ENCODE measurements at regions not wholly inside any gene's neighbourhood (a gene's known extent, or its start where the extent isn't known, plus 50 kb on each side); places are given as distances from the start of the nearest gene placed in this dataset.

- CTCF ChIA-PET = no interaction called here
- no peak for FAIRE-seq
These were observed 68.1 kb upstream of the ADGRA1 start for GRCh38 chr10:133019651-133020050.

DNA sequence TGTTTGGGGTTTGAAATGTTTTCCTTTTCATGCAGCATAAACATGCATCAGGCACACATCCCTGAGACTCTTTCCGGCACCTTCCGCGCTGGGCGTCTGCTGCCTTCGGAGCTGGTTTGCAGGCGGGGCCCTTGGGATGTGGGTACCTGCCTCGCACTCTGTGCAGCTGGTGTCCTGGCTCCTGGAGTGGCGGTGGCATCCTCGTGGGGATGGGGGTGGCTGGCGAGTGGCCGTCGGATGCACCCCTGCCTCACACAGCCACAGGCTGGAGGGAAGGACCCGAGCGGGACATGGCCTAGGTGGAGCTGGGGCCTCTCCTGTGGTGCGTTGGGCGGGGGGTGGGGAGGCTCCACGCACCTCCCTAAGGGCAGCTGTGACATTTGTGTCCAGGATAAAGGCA is 68.5 kb upstream of the ADGRA1 start:
- Histone ChIP-seq H3K4me3 (replicated peaks in 1 of 3; ENCODE audit: insufficient read depth in 1 of 3, low read depth in 1 of 3, low read length in 3 of 3) (no peak overlapping the region), H3K4me2 (ENCODE audit: insufficient read depth, low read length) (no peak overlapping the region), H3K27ac (ENCODE audit: insufficient read depth, low read depth, low read length) (no peak overlapping the region), H3K36me3 (ENCODE audit: control insufficient read depth in 2 of 2, extremely low read depth in 1 of 2, insufficient read depth in 2 of 2, low read length in 2 of 2) (no peaks in the 10 kb centered on the region), H3K27me3 (ENCODE audit: control insufficient read depth in 2 of 2, insufficient read depth in 2 of 2, low read length in 2 of 2) (no peaks in the 10 kb centered on the region), H3K9me3 (replicated peaks; ENCODE audit: control insufficient read depth, insufficient read depth, low read length) (no peaks in the 10 kb centered on the region), H2AFZ (ENCODE audit: low read depth, low read length) (no peak overlapping the region), H3K9ac (replicated peaks; ENCODE audit: extremely low read depth, insufficient read depth, low read length) (no peak overlapping the region), H3K4me1 (ENCODE audit: control insufficient read depth, extremely low read depth, insufficient read depth, low read length) (no peaks in the 10 kb centered on the region), H4K20me1 (replicated peaks; ENCODE audit: control insufficient read depth, extremely low read depth, insufficient read depth, low read length) (no peaks in the 10 kb centered on the region), H3K79me2 (ENCODE audit: control insufficient read depth, insufficient read depth, low read length) (no peaks in the 10 kb centered on the region), H3K9me1 (replicated peaks; ENCODE audit: control insufficient read depth, extremely low read depth, insufficient read depth, low read length) (no peaks in the 10 kb centered on the region)
- dilution Hi-C loops (cut with MboI; ENCODE audit: extremely low pct_ligation_motif_present, low sequenced_read_pairs) (no loop called here), intact Hi-C loops (cut with micrococcal nuclease) (no loop called here)
- BruUV-seq (replicated peaks) = no TSS peak
- FAIRE-seq = no peak
- CTCF ChIA-PET = no interaction called here
- no peak for DNase-seq (ENCODE audit: low read depth, low spot score)
- TF ChIP-seq, protein P1, sequence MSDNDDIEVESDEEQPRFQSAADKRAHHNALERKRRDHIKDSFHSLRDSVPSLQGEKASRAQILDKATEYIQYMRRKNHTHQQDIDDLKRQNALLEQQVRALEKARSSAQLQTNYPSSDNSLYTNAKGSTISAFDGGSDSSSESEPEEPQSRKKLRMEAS (IDR thresholded peaks at IDR 0.05; ENCODE audit: insufficient read depth, insufficient read length) = no peak
- TF ChIP-seq GATA2 (IDR thresholded peaks at IDR 0.05; ENCODE audit: insufficient read depth, insufficient read length, low read depth, low read length) = no peak
- no peak for TF ChIP-seq CTCF (IDR thresholded peaks at IDR 0.05; ENCODE audit: extremely low read depth in 1 of 2, insufficient read depth in 1 of 2, low read depth in 1 of 2, low read length in 2 of 2)
- TF ChIP-seq POLR2AphosphoS5 (IDR thresholded peaks at IDR 0.05; ENCODE audit: insufficient read depth, low read depth, low read length) = no peak
- TF ChIP-seq FOS (IDR thresholded peaks at IDR 0.05; ENCODE audit: borderline replicate concordance, insufficient read depth, low read length) = no peak
- no peak for TF ChIP-seq POLR2A (IDR thresholded peaks at IDR 0.05; ENCODE audit: low read depth, low read length)
- no peak for TF ChIP-seq MYC (IDR thresholded peaks at IDR 0.05; ENCODE audit: low read depth, low read length)
- POLR2A ChIA-PET = no interaction called here

More at GRCh38 chr10:133019651-133020050, 68.1 kb upstream of the ADGRA1 start:
- Histone ChIP-seq H3K4me2 (ENCODE audit: insufficient read depth, low read length) (no peak overlapping the region), H3K79me2 (ENCODE audit: control insufficient read depth, insufficient read depth, low read length) (no peaks in the 10 kb centered on the region), H3K27me3 (ENCODE audit: control insufficient read depth in 2 of 2, insufficient read depth in 2 of 2, low read length in 2 of 2) (no peaks in the 10 kb centered on the region), H3K9me1 (replicated peaks; ENCODE audit: control insufficient read depth, extremely low read depth, insufficient read depth, low read length) (no peaks in the 10 kb centered on the region), H3K36me3 (ENCODE audit: control insufficient read depth in 2 of 2, extremely low read depth in 1 of 2, insufficient read depth in 2 of 2, low read length in 2 of 2) (no peaks in the 10 kb centered on the region), H3K4me3 (replicated peaks in 1 of 3; ENCODE audit: insufficient read depth in 1 of 3, low read depth in 1 of 3, low read length in 3 of 3) (no peak overlapping the region), H2AFZ (ENCODE audit: low read depth, low read length) (no peak overlapping the region), H3K9me3 (replicated peaks; ENCODE audit: control insufficient read depth, insufficient read depth, low read length) (no peaks in the 10 kb centered on the region), H3K27ac (ENCODE audit: insufficient read depth, low read depth, low read length) (no peak overlapping the region), H3K4me1 (ENCODE audit: control insufficient read depth, extremely low read depth, insufficient read depth, low read length) (no peaks in the 10 kb centered on the region), H3K9ac (replicated peaks; ENCODE audit: extremely low read depth, insufficient read depth, low read length) (no peak overlapping the region), H4K20me1 (replicated peaks; ENCODE audit: control insufficient read depth, extremely low read depth, insufficient read depth, low read length) (no peaks in the 10 kb centered on the region)
- no peak for TF ChIP-seq MYC (IDR thresholded peaks at IDR 0.05; ENCODE audit: low read depth, low read length)
- no peak for TF ChIP-seq POLR2AphosphoS5 (IDR thresholded peaks at IDR 0.05; ENCODE audit: insufficient read depth, low read depth, low read length)
- POLR2A ChIA-PET = no interaction called here
- intact Hi-C loops (cut with micrococcal nuclease) = no loop called here
- BruUV-seq (replicated peaks) = no TSS peak
- dilution Hi-C loops (cut with MboI; ENCODE audit: extremely low pct_ligation_motif_present, low sequenced_read_pairs) = no loop called here
- DNase-seq (ENCODE audit: low read depth, low spot score) = no peak

Data from endothelial cell of umbilical vein (primary cell).